Ishikawa (cell line): ENCODE measurements at regions not wholly inside any gene's neighbourhood (a gene's known extent, or its start where the extent isn't known, plus 50 kb on each side); places are given as distances from the start of the nearest gene placed in this dataset.

Experiments
- CEBPB ChIP-seq: IDR thresholded peaks from 2 replicates; pipeline ENCODE4 v1.6.1; 2012
- CREB1 ChIP-seq: IDR thresholded peaks from 2 replicates; pipeline ENCODE4 v1.6.1; 2012; ENCODE audit warnings: low read depth
- TAF1 ChIP-seq: IDR thresholded peaks from 2 replicates; pipeline ENCODE4 v1.6.1; 2012; ENCODE audit warnings: low read depth, mild to moderate bottlenecking
- TF ChIP-seq, protein P1 (sequence below): IDR thresholded peaks from 2 replicates; pipeline ENCODE4 v1.6.1; 2012
- TF ChIP-seq, protein P2 (sequence below): IDR thresholded peaks from 2 replicates; pipeline ENCODE4 v1.6.1; 2012; ENCODE audit warnings: low read depth, mild to moderate bottlenecking

DNA sequence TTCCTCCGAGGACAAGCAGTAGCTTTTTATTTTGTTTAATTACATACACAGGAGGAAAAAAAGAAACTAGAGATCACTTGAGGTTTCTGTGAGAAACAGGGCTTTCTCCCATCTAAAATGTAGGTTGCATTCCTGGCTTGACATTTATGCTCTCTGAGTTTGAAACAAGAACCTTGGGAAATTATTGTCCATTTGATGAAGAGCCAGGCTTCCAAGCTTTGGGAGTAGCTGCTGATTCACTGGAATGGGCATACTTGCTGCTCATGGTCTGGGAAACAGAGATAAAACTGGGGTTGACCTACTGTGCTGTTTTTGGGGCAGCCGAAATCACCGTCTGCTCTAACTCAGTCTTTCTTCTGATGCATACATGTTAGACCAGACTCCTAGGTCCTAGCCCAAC is 165.4 kb downstream of the MIS18A start:
- TF ChIP-seq CREB1 (no peak), CEBPB (no peak), TAF1 (no peak)
- TF ChIP-seq, protein P1, sequence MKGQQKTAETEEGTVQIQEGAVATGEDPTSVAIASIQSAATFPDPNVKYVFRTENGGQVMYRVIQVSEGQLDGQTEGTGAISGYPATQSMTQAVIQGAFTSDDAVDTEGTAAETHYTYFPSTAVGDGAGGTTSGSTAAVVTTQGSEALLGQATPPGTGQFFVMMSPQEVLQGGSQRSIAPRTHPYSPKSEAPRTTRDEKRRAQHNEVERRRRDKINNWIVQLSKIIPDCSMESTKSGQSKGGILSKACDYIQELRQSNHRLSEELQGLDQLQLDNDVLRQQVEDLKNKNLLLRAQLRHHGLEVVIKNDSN: no peak
- TF ChIP-seq, protein P2, sequence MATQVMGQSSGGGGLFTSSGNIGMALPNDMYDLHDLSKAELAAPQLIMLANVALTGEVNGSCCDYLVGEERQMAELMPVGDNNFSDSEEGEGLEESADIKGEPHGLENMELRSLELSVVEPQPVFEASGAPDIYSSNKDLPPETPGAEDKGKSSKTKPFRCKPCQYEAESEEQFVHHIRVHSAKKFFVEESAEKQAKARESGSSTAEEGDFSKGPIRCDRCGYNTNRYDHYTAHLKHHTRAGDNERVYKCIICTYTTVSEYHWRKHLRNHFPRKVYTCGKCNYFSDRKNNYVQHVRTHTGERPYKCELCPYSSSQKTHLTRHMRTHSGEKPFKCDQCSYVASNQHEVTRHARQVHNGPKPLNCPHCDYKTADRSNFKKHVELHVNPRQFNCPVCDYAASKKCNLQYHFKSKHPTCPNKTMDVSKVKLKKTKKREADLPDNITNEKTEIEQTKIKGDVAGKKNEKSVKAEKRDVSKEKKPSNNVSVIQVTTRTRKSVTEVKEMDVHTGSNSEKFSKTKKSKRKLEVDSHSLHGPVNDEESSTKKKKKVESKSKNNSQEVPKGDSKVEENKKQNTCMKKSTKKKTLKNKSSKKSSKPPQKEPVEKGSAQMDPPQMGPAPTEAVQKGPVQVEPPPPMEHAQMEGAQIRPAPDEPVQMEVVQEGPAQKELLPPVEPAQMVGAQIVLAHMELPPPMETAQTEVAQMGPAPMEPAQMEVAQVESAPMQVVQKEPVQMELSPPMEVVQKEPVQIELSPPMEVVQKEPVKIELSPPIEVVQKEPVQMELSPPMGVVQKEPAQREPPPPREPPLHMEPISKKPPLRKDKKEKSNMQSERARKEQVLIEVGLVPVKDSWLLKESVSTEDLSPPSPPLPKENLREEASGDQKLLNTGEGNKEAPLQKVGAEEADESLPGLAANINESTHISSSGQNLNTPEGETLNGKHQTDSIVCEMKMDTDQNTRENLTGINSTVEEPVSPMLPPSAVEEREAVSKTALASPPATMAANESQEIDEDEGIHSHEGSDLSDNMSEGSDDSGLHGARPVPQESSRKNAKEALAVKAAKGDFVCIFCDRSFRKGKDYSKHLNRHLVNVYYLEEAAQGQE: no peak
